ENCODE measurements at regions not wholly inside any gene's neighbourhood (a gene's known extent, or its start where the extent isn't known, plus 50 kb on each side); places are given as distances from the start of the nearest gene placed in this dataset.

- TF ChIP-seq CTCF (IDR thresholded peaks at IDR 0.05) = no peak
- TF ChIP-seq EZH2 (IDR thresholded peaks at IDR 0.05; ENCODE audit: borderline replicate concordance, insufficient read depth, low read depth, low read length, poor library complexity, severe bottlenecking) = no peak
These were observed 112.3 kb upstream of the IRF2BP2 start for GRCh38 chr1:234722270-234722704.
